H9 (cell line): ENCODE measurements at regions not wholly inside any gene's neighbourhood (a gene's known extent, or its start where the extent isn't known, plus 50 kb on each side); places are given as distances from the start of the nearest gene placed in this dataset.
A peak's percentile ranks its signal among the peaks of the same experiment; 100 is the strongest.

Experiments
- DNase-seq: peaks from one replicate; pipeline ENCODE4 v3.0.0-alpha.2; 2017
- H2AFZ ChIP-seq: one replicate; pipeline ENCODE4 v1.6.1; 2013; ENCODE audit warnings: mild to moderate bottlenecking, low read length, control low read depth, moderate library complexity
- H2AK5ac ChIP-seq: 2 replicates; pipeline ENCODE4 v1.6.1; 2013; ENCODE audit warnings: low read length, control low read depth, mixed read lengths; ENCODE audit not compliant: insufficient read length
- H2BK120ac ChIP-seq: one replicate; pipeline ENCODE4 v1.6.1; 2013; ENCODE audit warnings: low read depth, mild to moderate bottlenecking, low read length, control low read depth, inconsistent platforms; ENCODE audit not compliant: poor library complexity, severe bottlenecking
- H2BK12ac ChIP-seq: 2 replicates; pipeline ENCODE4 v1.6.1; 2013; ENCODE audit warnings: low read length, control low read depth, mixed read lengths, low read depth; ENCODE audit not compliant: insufficient read length
- H2BK15ac ChIP-seq: 2 replicates; pipeline ENCODE4 v1.6.1; 2013; ENCODE audit warnings: low read depth, low read length, control low read depth
- H2BK20ac ChIP-seq: one replicate; pipeline ENCODE4 v1.6.1; 2013; ENCODE audit warnings: low read depth, mild to moderate bottlenecking, low read length, control low read depth, inconsistent platforms; ENCODE audit not compliant: poor library complexity, severe bottlenecking
- H2BK5ac ChIP-seq: 2 replicates; pipeline ENCODE4 v1.6.1; 2013; ENCODE audit warnings: low read length, control low read depth, mixed read lengths; ENCODE audit not compliant: insufficient read length
- H3K14ac ChIP-seq: 2 replicates; pipeline ENCODE4 v1.6.1; 2013; ENCODE audit warnings: low read length, control low read depth; ENCODE audit not compliant: insufficient read depth
- H3K18ac ChIP-seq: 2 replicates; pipeline ENCODE4 v1.6.1; 2013; ENCODE audit warnings: low read depth, mild to moderate bottlenecking, mixed read lengths, low read length, control low read depth; ENCODE audit not compliant: insufficient read length
- H3K23ac ChIP-seq: 2 replicates; pipeline ENCODE4 v1.6.1; 2013; ENCODE audit warnings: low read length, control low read depth, mixed read lengths, low read depth; ENCODE audit not compliant: insufficient read length
- H3K23me2 ChIP-seq: 2 replicates; pipeline ENCODE4 v1.6.1; 2013; ENCODE audit warnings: low read depth, mild to moderate bottlenecking, mixed read lengths, low read length, control low read depth; ENCODE audit not compliant: insufficient read length, poor library complexity, severe bottlenecking
- H3K27ac ChIP-seq: 2 replicates; pipeline ENCODE4 v1.5.1; 2013; ENCODE audit warnings: low read length, control low read depth, mixed read lengths, low read depth; ENCODE audit not compliant: insufficient read length
- H3K27me3 ChIP-seq: 2 replicates; pipeline ENCODE4 v1.6.1; 2013; ENCODE audit warnings: low read length, control low read depth, inconsistent platforms; ENCODE audit not compliant: insufficient read depth
- H3K4ac ChIP-seq: 2 replicates; pipeline ENCODE4 v1.6.1; 2013; ENCODE audit warnings: low read depth, mild to moderate bottlenecking, control low read depth, inconsistent platforms, low read length, moderate library complexity
- H3K4me1 ChIP-seq: 2 replicates; pipeline ENCODE4 v1.6.1; 2013; ENCODE audit warnings: low read length, control low read depth, inconsistent platforms; ENCODE audit not compliant: insufficient read depth
- H3K4me2 ChIP-seq: 2 replicates; pipeline ENCODE4 v1.6.1; 2013; ENCODE audit warnings: low read length, control low read depth, mixed read lengths; ENCODE audit not compliant: insufficient read length, insufficient read depth
- H3K56ac ChIP-seq: 2 replicates; pipeline ENCODE4 v1.6.1; 2013; ENCODE audit warnings: low read depth, mild to moderate bottlenecking, mixed read lengths, low read length, control low read depth; ENCODE audit not compliant: insufficient read length
- H3K79me1 ChIP-seq: 2 replicates; pipeline ENCODE4 v1.6.1; 2013; ENCODE audit warnings: low read depth, mild to moderate bottlenecking, moderate library complexity, low read length, control low read depth, inconsistent platforms; ENCODE audit not compliant: insufficient read depth, poor library complexity, severe bottlenecking
- H3K79me2 ChIP-seq: 2 replicates; pipeline ENCODE4 v1.6.1; 2013; ENCODE audit warnings: low read length, control low read depth, inconsistent platforms; ENCODE audit not compliant: insufficient read depth
- H3K9ac ChIP-seq: 2 replicates; pipeline ENCODE4 v1.6.1; 2013; ENCODE audit warnings: low read length, control low read depth, mixed read lengths; ENCODE audit not compliant: insufficient read length; ENCODE audit errors: extremely low read depth
- H3K9me3 ChIP-seq: one replicate; pipeline ENCODE4 v1.6.1; 2013; ENCODE audit warnings: low read depth, low read length, inconsistent platforms; ENCODE audit not compliant: control insufficient read depth
- H3T11ph ChIP-seq: one replicate; pipeline ENCODE4 v1.6.1; 2013; ENCODE audit warnings: mild to moderate bottlenecking, low read length, control low read depth, inconsistent platforms
- H4K20me1 ChIP-seq: one replicate; pipeline ENCODE4 v1.6.1; 2013; ENCODE audit not compliant: control insufficient read depth, insufficient read length, insufficient read depth
- H4K5ac ChIP-seq: 2 replicates; pipeline ENCODE4 v1.6.1; 2013; ENCODE audit warnings: low read depth, mild to moderate bottlenecking, mixed read lengths, low read length, control low read depth; ENCODE audit not compliant: insufficient read length
- H4K8ac ChIP-seq: replicated peaks from 2 replicates; pipeline ENCODE4 v1.6.1; 2013; ENCODE audit warnings: low read length, control low read depth, mixed read lengths, low read depth; ENCODE audit not compliant: insufficient read length
- H4K91ac ChIP-seq: 2 replicates; pipeline ENCODE4 v1.6.1; 2013; ENCODE audit warnings: low read depth, mild to moderate bottlenecking, moderate library complexity, mixed read lengths, low read length, control low read depth; ENCODE audit not compliant: insufficient read length
- H3K27ac Mint-ChIP-seq, 3 experiments: 2 replicates in 2 of 3; 3 replicates in 1 of 3; pipeline ENCODE4 v1.8.0; 2020 to 2021; ENCODE audit warnings: mixed read lengths in 3 of 3, mild to moderate bottlenecking in 1 of 3, moderate library complexity in 1 of 3
- H3K27me3 Mint-ChIP-seq: 2 replicates; pipeline ENCODE4 v1.8.0; 2021; ENCODE audit warnings: low read depth, mild to moderate bottlenecking, moderate library complexity, mixed read lengths
- H3K36me3 Mint-ChIP-seq, 3 experiments: 2 replicates in 2 of 3; 3 replicates in 1 of 3; pipeline ENCODE4 v1.8.0; 2020 to 2021; ENCODE audit warnings: low read depth in 3 of 3, mixed read lengths in 3 of 3; ENCODE audit not compliant: insufficient read depth in 1 of 3
- H3K4me1 Mint-ChIP-seq, 2 experiments: 2 replicates each; pipeline ENCODE4 v1.8.0; 2020; ENCODE audit warnings: mixed read lengths in 2 of 2
- H3K4me3 Mint-ChIP-seq, 2 experiments: 2 replicates in 1 of 2; 3 replicates in 1 of 2; pipeline ENCODE4 v1.8.0; 2020 to 2021; ENCODE audit warnings: mild to moderate bottlenecking in 2 of 2, mixed read lengths in 2 of 2, moderate library complexity in 1 of 2
- H3K9me3 Mint-ChIP-seq, 2 experiments: 2 replicates in 1 of 2; 3 replicates in 1 of 2; pipeline ENCODE4 v1.8.0; 2020; ENCODE audit warnings: mild to moderate bottlenecking in 2 of 2, mixed read lengths in 2 of 2, moderate library complexity in 1 of 2
- CTCF ChIP-seq: fragments of 200-600 bp; sonication (generic); conservative IDR thresholded peaks from 3 replicates; pipeline ENCODE4 v1.8.0; 2021; ENCODE audit warnings: antibody characterized with exemption, mild to moderate bottlenecking
- WGBS: extraction: QIAGEN DNeasy Blood & Tissue Kit; methylation state at CpG from one replicate; pipeline ENCODE4 v1.1.7; 2013; ENCODE audit warnings: missing lambda C conversion rate, low lambda C conversion rate, mixed read lengths; ENCODE audit not compliant: insufficient read length; ENCODE audit errors: extremely low coverage; 5-methylcytosine and 5-hydroxymethylcytosine counted together

GRCh38 chr10:14448197-14448990, 117.7 kb upstream of the FRMD4A start:
- 0 out of 7 replicates have a peak overlapping the region, but pooled peaks of 1 of the 3 experiments have one; percentile 57 for H3K27ac Mint-ChIP-seq
- H2AFZ ChIP-seq = no peak overlapping the region

More at GRCh38 chr10:14448197-14448990, 117.7 kb upstream of the FRMD4A start:
- Histone ChIP-seq H3K56ac (no peak overlapping the region), H3K23me2 (no peaks in the 10 kb centered on the region), H3K4me1 (no peaks in the 10 kb centered on the region), H2BK5ac (no peak overlapping the region), H3K4me2 (no peak overlapping the region), H3K18ac (no peak overlapping the region), H3K27me3 (no peaks in the 10 kb centered on the region), H3K23ac (no peak overlapping the region), H2BK20ac (no peak overlapping the region), H2BK15ac (no peak overlapping the region), H3K9me3 (no peaks in the 10 kb centered on the region), H4K5ac (no peak overlapping the region), H4K8ac (no peak overlapping the region), H3K4ac (no peak overlapping the region), H2AK5ac (no peak overlapping the region), H4K20me1 (no peaks in the 10 kb centered on the region), H3T11ph (no peak overlapping the region), H3K27ac (no peak overlapping the region), H3K79me1 (no peaks in the 10 kb centered on the region), H2BK12ac (no peak overlapping the region), H3K79me2 (no peaks in the 10 kb centered on the region), H3K9ac (no peak overlapping the region), H3K14ac (no peak overlapping the region), H2BK120ac (no peak overlapping the region), H4K91ac (no peak overlapping the region)
- peaks cover 4% of the 10 kb centered on the region in 2 experiments for H3K4me1 Mint-ChIP-seq
- no peaks in the 10 kb centered on the region for H3K27me3 Mint-ChIP-seq
- DNase-seq = no peak
- H3K4me3 Mint-ChIP-seq = no peak overlapping the region
- H3K36me3 Mint-ChIP-seq = no peaks in the 10 kb centered on the region; a peak in 2 of 7 replicates
- peaks cover 2 to 8% of the 10 kb centered on the region in 2 experiments; a peak in 4 of 5 replicates for H3K9me3 Mint-ChIP-seq
- no CpG with 5 or more reads among the region's 12 CpGs for WGBS
- TF ChIP-seq CTCF = no peak
